Coronary artery (tissue), 2 donors: ENCODE measurements at regions not wholly inside any gene's neighbourhood (a gene's known extent, or its start where the extent isn't known, plus 50 kb on each side); places are given as distances from the start of the nearest gene placed in this dataset.

Experiments used
- DNase-seq: peaks from one replicate; pipeline ENCODE4 v3.0.0-alpha.2; 2017; ENCODE audit warnings: low spot score
- H3K27ac ChIP-seq, 2 donors: fragments of 200-600 bp; sonication (generic); one replicate each; pipeline ENCODE4 v1.5.1; 2016 to 2019
- H3K4me3 ChIP-seq: fragments of 200-600 bp; sonication (generic); 2 replicates; pipeline ENCODE4 v1.5.1; 2016; ENCODE audit warnings: mild to moderate bottlenecking, moderate library complexity
- TF ChIP-seq, protein P1 (sequence below): fragments of 200-600 bp; sonication (generic); IDR thresholded peaks from one replicate; pipeline ENCODE4 v1.5.1; 2019; ENCODE audit warnings: antibody characterized with exemption

DNA sequence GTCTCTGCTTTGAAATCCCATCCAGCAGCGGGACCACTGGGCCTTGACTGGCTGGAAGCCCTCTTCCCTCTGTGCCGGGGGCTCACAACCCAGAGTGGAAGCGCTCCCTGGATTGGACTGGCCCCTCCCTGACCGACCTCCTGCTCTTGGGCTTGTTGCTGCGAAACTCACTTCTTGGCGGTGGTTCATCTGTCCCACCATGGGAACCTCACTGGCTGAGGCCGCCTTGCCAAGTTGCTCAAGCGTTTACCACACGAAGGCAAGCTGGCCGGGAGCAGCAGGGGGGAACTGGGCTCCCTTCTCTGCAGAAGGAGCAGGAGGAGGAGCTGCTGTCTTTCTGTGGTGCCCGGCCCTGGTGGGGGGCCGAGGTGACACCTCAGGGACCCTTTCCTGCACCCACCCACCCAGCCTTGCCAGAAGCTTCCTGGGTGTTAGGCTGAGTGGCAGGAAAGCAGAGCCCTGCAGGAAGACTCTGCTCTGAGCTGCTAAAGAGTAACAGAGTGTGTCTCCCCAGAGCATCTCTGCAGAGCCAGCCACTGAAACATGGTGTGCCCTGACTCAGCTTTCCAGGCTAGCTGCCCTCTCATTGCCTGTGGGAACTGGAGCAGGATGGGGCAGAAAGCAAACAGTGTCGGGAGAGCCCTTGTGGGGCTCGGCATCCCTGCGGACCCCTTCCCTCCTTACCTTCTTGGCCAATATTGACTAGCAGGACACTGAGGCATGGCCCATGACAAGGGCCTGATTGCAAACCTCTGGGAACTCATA is 88.5 kb upstream of the ALX4 start:
- TF ChIP-seq, protein P1, sequence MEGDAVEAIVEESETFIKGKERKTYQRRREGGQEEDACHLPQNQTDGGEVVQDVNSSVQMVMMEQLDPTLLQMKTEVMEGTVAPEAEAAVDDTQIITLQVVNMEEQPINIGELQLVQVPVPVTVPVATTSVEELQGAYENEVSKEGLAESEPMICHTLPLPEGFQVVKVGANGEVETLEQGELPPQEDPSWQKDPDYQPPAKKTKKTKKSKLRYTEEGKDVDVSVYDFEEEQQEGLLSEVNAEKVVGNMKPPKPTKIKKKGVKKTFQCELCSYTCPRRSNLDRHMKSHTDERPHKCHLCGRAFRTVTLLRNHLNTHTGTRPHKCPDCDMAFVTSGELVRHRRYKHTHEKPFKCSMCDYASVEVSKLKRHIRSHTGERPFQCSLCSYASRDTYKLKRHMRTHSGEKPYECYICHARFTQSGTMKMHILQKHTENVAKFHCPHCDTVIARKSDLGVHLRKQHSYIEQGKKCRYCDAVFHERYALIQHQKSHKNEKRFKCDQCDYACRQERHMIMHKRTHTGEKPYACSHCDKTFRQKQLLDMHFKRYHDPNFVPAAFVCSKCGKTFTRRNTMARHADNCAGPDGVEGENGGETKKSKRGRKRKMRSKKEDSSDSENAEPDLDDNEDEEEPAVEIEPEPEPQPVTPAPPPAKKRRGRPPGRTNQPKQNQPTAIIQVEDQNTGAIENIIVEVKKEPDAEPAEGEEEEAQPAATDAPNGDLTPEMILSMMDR, result no peak
- Histone ChIP-seq H3K4me3 (no peak overlapping the region), H3K27ac (no peak overlapping the region)
- DNase-seq, result no peak

DNA sequence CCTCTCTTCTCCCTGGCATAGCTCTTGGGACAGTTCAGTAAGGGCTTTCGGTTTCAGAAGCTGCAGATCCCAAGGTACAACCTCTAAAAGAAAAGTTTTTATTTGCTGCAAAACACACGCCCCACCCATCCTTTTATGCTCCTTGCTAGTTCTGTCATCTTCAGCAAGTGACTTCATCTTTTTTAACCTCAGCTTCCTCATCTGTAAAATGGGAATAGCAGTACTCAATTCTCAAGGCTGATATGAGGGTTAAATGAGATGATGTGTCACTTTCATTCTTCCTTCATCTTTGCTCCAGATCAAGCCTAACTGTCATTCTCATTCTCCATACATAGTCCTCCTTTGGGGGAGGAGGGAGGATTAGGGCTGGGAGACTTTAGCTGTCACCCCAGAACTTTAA is 90.0 kb upstream of the ALX4 start:
- TF ChIP-seq, protein P1, result no peak
- no peak overlapping the region for H3K4me3 ChIP-seq
- DNase-seq, result no peak
- H3K27ac ChIP-seq, result no peak overlapping the region

DNA sequence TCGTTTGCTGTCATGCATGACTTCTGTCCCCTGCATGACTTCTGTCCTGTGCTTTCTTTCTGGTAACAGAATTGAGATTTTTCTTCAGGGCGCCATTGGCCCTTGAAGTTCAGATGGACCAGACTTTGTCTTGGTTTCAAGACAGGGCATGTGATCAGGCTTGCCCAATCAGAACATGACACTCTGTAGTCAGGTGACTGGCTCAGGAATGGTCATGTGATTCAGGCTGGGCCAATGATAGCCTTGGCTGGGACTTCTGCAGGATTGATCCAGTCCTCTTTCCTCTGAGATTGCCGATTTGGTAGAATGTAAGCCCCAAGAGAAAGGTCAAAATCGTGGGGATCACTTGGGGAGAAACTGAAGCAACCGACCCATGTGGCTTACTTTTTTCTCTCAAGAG is 90.5 kb upstream of the ALX4 start:
- no peak for DNase-seq
- TF ChIP-seq, protein P1, result no peak
- H3K27ac ChIP-seq, result no peak overlapping the region
- no peak overlapping the region for H3K4me3 ChIP-seq

DNA sequence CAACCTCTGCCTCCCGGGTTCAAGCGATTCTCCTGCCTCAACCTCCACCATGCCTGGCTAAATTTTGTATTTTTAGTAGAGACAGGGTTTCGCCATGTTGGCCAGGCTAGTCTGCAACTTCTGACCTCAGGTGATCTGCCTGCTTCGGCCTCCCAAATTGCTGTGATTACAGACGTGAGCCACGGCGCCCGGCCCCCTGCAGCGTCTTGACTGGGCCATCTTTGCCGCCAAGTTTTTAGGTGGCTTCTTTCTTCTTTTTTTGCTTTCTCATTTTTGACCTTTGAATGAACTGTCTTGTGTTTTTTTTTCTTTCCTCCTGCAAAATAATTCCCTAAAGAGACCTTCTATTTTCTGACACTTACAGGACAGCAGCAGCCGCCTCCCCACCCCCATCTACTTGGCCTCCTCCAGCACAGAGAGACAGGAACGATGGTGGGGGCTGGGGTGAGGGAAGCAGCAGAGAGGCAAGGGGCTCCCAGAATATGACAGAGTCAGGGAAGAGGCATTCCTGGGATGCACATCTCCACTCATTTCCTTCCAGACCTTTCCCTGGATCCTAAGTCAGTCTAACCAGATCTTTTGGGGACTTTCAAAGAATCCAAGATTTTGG is 92.6 kb upstream of the ALX4 start:
- no peak for DNase-seq
- Histone ChIP-seq H3K27ac (no peak overlapping the region), H3K4me3 (no peak overlapping the region)
- TF ChIP-seq, protein P1, result no peak

DNA sequence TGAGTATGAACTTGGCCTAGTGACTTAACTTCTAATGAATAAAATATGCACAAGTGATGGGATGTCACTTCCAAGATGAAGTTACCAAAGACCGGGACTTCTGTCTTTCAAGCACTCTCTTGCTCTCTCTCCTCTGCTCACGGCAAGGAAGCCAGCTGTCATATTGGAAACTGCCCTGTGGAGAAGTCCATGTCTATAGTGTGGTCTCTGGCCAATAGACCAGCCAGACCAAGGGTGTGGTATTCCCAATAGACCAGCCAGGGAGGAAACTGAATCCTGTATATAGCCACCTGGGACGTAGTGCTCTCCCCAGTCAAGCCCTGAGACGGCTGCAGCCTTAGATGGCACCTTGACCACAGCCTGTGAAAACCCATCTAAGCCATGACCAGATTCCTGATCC is 93.2 kb upstream of the ALX4 start:
- Histone ChIP-seq H3K4me3 (no peak overlapping the region), H3K27ac (no peak overlapping the region)
- no peak for DNase-seq
- TF ChIP-seq, protein P1, result no peak

DNA sequence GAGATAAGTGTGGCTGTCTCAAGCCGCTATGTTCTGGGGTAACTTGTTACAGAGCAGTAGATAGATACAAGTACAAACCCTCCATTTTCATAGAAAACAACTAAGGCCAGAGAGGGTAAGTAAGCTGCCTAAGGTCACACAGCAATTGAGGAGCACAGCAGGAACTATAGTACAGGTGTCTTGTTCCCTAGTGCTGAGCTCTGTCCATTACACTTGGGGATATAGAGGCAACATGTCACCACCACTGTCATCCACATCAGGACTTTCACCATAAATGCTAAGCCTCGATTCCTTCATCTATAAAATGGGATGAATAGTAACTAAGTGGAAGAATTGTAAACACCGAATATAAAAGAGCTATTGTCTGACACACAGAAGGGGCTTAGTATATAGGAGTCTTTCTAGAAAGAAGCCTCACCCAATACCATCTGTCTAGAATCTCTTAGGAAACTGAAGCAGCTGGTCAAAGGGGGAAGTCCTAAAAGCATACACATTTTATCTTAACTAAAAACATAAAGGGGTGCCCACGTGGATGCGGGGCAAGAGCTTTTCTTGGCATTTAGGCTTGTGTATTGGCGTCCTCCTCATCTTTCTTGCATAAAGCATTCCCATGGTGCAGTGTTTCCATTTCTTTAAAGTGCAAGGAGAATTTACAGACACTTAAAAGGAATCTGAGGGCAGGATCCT is 93.8 kb upstream of the ALX4 start:
- DNase-seq, result no peak
- H3K4me3 ChIP-seq, result no peak overlapping the region
- H3K27ac ChIP-seq, result no peak overlapping the region
- TF ChIP-seq, protein P1, result no peak
